Heart right ventricle (tissue), 16 donors: ENCODE measurements at regions not wholly inside any gene's neighbourhood (a gene's known extent, or its start where the extent isn't known, plus 50 kb on each side); places are given as distances from the start of the nearest gene placed in this dataset.

Source experiments
- ATAC-seq, 8 donors: fragments of 200-7000 bp; cut with Tn5 transposase; one replicate each; pipeline ENCODE4 v1.9.1; 2020; ENCODE audit warnings: mild to moderate bottlenecking in 8 of 8, moderate library complexity in 8 of 8, moderate number of reproducible peaks in 1 of 8
- DNase-seq, 2 donors: peaks; one replicate each; pipeline ENCODE4 v3.0.0-alpha.2; 2020
- H3K27ac ChIP-seq, 10 donors: fragments of 200-600 bp; sonication (generic) in 2 of 10; one replicate each; pipeline versions ENCODE4 v1.5.0 to v1.8.0; 2020 to 2022; ENCODE audit warnings: mild to moderate bottlenecking in 3 of 10
- H3K27me3 ChIP-seq, 7 donors: fragments of 200-600 bp; one replicate each; pipeline ENCODE4 v1.8.0; 2021 to 2022; ENCODE audit warnings: mild to moderate bottlenecking in 2 of 7
- H3K36me3 ChIP-seq, 9 donors: fragments of 200-600 bp; sonication (generic) in 1 of 9; one replicate each; pipeline versions ENCODE4 v1.5.0 to v1.8.0; 2020 to 2022; ENCODE audit warnings: mild to moderate bottlenecking in 2 of 9
- H3K4me1 ChIP-seq, 9 donors: fragments of 200-600 bp; sonication (generic) in 1 of 9; one replicate each; pipeline versions ENCODE4 v1.5.0 to v1.8.0; 2020 to 2022; ENCODE audit warnings: mild to moderate bottlenecking in 4 of 9
- H3K4me3 ChIP-seq, 10 donors: fragments of 200-600 bp; sonication (generic) in 2 of 10; one replicate each; pipeline versions ENCODE4 v1.5.0 to v1.8.0; 2020 to 2022; ENCODE audit warnings: mild to moderate bottlenecking in 7 of 10, moderate library complexity in 2 of 10
- H3K9me3 ChIP-seq, 11 donors: fragments of 200-600 bp in 10 of 11; sonication (generic) in 2 of 11; one replicate each; pipeline versions ENCODE4 v1.5.0 to v1.8.0; 2013 to 2022; ENCODE audit warnings: mild to moderate bottlenecking in 2 of 11, control low read depth in 1 of 11, moderate library complexity in 1 of 11
- CTCF ChIP-seq, 9 donors: fragments of 200-600 bp; sonication (generic) in 2 of 9; IDR thresholded peaks; one replicate each; pipeline versions ENCODE4 v1.5.0 to v1.8.0; 2021 to 2022; ENCODE audit warnings: antibody characterized with exemption in 9 of 9, mild to moderate bottlenecking in 5 of 9, moderate library complexity in 1 of 9
- WGBS, 2 donors: extraction: QIAGEN DNeasy Blood & Tissue Kit; methylation state at CpG; one replicate each; pipeline ENCODE4 v1.1.7; 2013; ENCODE audit warnings: inconsistent platforms in 1 of 2; 5-methylcytosine and 5-hydroxymethylcytosine counted together
- intact Hi-C, 10 donors: fragments of 100-400 bp; cut with DNase I; formaldehyde crosslinking; loops; one replicate each; pipeline versions ENCODE4 v1.11.1 to v1.14.2; 2022
- donor health status: Arrhythmogenic right ventricular cardiomyopathy.
- donor health status: ischemic (EF 13 %, LVEDD 7.1; RV severe dilation, severe dysfunction).
- donor health status: healthy with polysubstance abuse.
- donor health status: DM: no; HTN: yes; CAD: no.
- donor health status: DM: no; HTN: no; CAD: no.
- donor health status: ischemic (EF 25% LVEDD 6.9; RV normal size, moderate dysfunction).
- donor health status: ischemic (EF 25% LVEDD 5.7; RV mildly dilated, moderate dysfunction).
- donor health status: healthy.
- donor health status: DM: yes; HTN: yes; CAD: no.
- donor health status: Ischemic cardiomyopathy.
- donor health status: ischemic (EF 35%, LVEDD 5.7; RV mildly dilated, moderate dysfunction).
- donor health status: nonischemic (EF 11% LVEDD 7.7; RV severe dilation, severe dysfunction).
- donor health status: DM: yes; HTN: yes; CAD: no.
- donor health status: PGD.
- donor health status: ischemic (EF 29% LVEDD 5.4; RV normal size, mild dysfunction).
- donor health status: nonischemic (EF 23%, LVEDD 6.1; RV moderate dilation, normal function).

- Histone ChIP-seq H3K27ac (peak overlapping the region in 2 of 10 donors; percentile 2 to 64), H3K27me3 (peaks cover 0 to 8% (median 0%) of the 10 kb centered on the region in 7 donors), H3K9me3 (peaks cover 0 to 5% (median 0%) of the 10 kb centered on the region in 11 donors), H3K4me1 (peaks cover 0 to 51% (median 6%) of the 10 kb centered on the region in 9 donors), H3K4me3 (no peak overlapping the region), H3K36me3 (no peaks in the 10 kb centered on the region)
- no peak for DNase-seq
- WGBS, 2 donors: 64 to 74% methylated on average over 19 of the region's 19 CpGs
- intact Hi-C loops: no loop called here
- peak in 5 of 8 donors; percentile 30 to 60 (median 46) for ATAC-seq
- TF ChIP-seq CTCF (IDR thresholded peaks at IDR 0.05): no peak
These were observed 71.3 kb upstream of the ACSL1 start for GRCh38 chr4:184896868-184897715.

- intact Hi-C loops: no loop called here
- H3K36me3 ChIP-seq: no peaks in the 10 kb centered on the region
- H3K27me3 ChIP-seq: peaks cover 0 to 8% (median 0%) of the 10 kb centered on the region in 7 donors
- no peak for ATAC-seq
- H3K4me3 ChIP-seq: no peak overlapping the region
- H3K9me3 ChIP-seq: peaks cover 0 to 5% (median 0%) of the 10 kb centered on the region in 11 donors
- no peak for DNase-seq
- peak overlapping the region in 1 of 10 donors; percentile 64 for H3K27ac ChIP-seq
- no peak for TF ChIP-seq CTCF (IDR thresholded peaks at IDR 0.05)
- WGBS, 2 donors: 48 to 56% methylated on average over 7 of the region's 7 CpGs
- H3K4me1 ChIP-seq: peaks cover 0 to 51% (median 6%) of the 10 kb centered on the region in 9 donors
These were observed 72.1 kb upstream of the ACSL1 start for GRCh38 chr4:184897895-184898294.

- no peak for TF ChIP-seq CTCF (IDR thresholded peaks at IDR 0.05)
- no peak for DNase-seq
- 84 to 85% methylated on average over 5 of the region's 5 CpGs for WGBS, 2 donors
- Histone ChIP-seq H3K4me1 (peaks cover 0 to 51% (median 6%) of the 10 kb centered on the region in 9 donors), H3K4me3 (no peak overlapping the region), H3K9me3 (peaks cover 0 to 2% (median 0%) of the 10 kb centered on the region in 11 donors), H3K27me3 (peaks cover 0 to 8% (median 0%) of the 10 kb centered on the region in 7 donors), H3K27ac (no peak overlapping the region), H3K36me3 (no peaks in the 10 kb centered on the region)
- no peak for ATAC-seq
- intact Hi-C loops: no loop called here
These were observed 73.0 kb upstream of the ACSL1 start for GRCh38 chr4:184898793-184899192.

GRCh38 chr4:184899261-184900134 is 73.7 kb upstream of the ACSL1 start:
- Histone ChIP-seq H3K4me3 (no peak overlapping the region), H3K9me3 (no peaks in the 10 kb centered on the region), H3K27me3 (peaks cover 0 to 8% (median 0%) of the 10 kb centered on the region in 7 donors), H3K27ac (no peak overlapping the region), H3K4me1 (peaks cover 0 to 46% (median 5%) of the 10 kb centered on the region in 9 donors), H3K36me3 (no peaks in the 10 kb centered on the region)
- DNase-seq: no peak
- intact Hi-C loops: loop anchor here in 2 of 10 donors (10.0 kb wide), 1 partner anchor 155 kb away; no protein-coding TSS in a partner anchor
- TF ChIP-seq CTCF (IDR thresholded peaks at IDR 0.05): no peak
- peak in 4 of 8 donors; percentile 43 to 61 (median 54) for ATAC-seq
- WGBS, 2 donors: 82 to 85% methylated on average over 9 of the region's 9 CpGs
